ENCODE measurements at regions not wholly inside any gene's neighbourhood (a gene's known extent, or its start where the extent isn't known, plus 50 kb on each side); places are given as distances from the start of the nearest gene placed in this dataset.

DNA sequence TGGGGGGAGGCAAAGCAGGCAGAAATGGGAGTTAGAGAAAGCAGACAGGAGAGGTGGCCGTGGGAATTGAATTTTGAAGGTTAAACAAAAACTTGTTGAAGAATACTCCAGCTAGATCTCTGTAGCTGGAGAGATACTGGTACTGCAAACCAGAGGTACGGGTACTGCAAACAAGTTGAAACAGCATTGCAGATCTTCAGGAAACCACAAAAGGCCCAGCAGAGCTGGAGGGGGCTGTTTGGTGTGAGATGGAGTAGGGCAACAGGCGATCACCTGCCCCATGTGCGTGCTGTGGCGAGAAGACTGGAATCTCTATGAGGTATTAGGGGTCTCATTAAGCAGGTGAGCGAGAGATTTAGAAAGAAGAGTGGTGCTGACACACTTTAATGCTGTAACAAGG, 77.7 kb upstream of the RGS4 start:
- TF ChIP-seq, protein P1, sequence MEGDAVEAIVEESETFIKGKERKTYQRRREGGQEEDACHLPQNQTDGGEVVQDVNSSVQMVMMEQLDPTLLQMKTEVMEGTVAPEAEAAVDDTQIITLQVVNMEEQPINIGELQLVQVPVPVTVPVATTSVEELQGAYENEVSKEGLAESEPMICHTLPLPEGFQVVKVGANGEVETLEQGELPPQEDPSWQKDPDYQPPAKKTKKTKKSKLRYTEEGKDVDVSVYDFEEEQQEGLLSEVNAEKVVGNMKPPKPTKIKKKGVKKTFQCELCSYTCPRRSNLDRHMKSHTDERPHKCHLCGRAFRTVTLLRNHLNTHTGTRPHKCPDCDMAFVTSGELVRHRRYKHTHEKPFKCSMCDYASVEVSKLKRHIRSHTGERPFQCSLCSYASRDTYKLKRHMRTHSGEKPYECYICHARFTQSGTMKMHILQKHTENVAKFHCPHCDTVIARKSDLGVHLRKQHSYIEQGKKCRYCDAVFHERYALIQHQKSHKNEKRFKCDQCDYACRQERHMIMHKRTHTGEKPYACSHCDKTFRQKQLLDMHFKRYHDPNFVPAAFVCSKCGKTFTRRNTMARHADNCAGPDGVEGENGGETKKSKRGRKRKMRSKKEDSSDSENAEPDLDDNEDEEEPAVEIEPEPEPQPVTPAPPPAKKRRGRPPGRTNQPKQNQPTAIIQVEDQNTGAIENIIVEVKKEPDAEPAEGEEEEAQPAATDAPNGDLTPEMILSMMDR (IDR thresholded peaks at IDR 0.05), result no peak
- no peak for TF ChIP-seq POLR2A (IDR thresholded peaks at IDR 0.05)

Measured in testis (tissue), 2 donors.